ENCODE measurements at regions not wholly inside any gene's neighbourhood (a gene's known extent, or its start where the extent isn't known, plus 50 kb on each side); places are given as distances from the start of the nearest gene placed in this dataset.

GRCh38 chr2:221792971-221793521 lies 220.9 kb upstream of the EPHA4 start:
- TF ChIP-seq, protein P1, sequence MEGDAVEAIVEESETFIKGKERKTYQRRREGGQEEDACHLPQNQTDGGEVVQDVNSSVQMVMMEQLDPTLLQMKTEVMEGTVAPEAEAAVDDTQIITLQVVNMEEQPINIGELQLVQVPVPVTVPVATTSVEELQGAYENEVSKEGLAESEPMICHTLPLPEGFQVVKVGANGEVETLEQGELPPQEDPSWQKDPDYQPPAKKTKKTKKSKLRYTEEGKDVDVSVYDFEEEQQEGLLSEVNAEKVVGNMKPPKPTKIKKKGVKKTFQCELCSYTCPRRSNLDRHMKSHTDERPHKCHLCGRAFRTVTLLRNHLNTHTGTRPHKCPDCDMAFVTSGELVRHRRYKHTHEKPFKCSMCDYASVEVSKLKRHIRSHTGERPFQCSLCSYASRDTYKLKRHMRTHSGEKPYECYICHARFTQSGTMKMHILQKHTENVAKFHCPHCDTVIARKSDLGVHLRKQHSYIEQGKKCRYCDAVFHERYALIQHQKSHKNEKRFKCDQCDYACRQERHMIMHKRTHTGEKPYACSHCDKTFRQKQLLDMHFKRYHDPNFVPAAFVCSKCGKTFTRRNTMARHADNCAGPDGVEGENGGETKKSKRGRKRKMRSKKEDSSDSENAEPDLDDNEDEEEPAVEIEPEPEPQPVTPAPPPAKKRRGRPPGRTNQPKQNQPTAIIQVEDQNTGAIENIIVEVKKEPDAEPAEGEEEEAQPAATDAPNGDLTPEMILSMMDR (conservative IDR thresholded peaks at IDR 0.05): no peak
- TF ChIP-seq EZH2 (IDR thresholded peaks at IDR 0.05; ENCODE audit: low read depth): no peak

Data from PC-9 (cell line).